Neural crest cell (in vitro differentiated cells): ENCODE measurements at regions not wholly inside any gene's neighbourhood (a gene's known extent, or its start where the extent isn't known, plus 50 kb on each side); places are given as distances from the start of the nearest gene placed in this dataset.

ENCODE experiments used
- DNase-seq: peaks from one replicate; pipeline ENCODE4 v3.0.0; 2021; ENCODE audit warnings: low read depth, mixed read lengths, low spot score
- H3K27ac Mint-ChIP-seq: one replicate; pipeline ENCODE4 v1.8.0; 2021; ENCODE audit warnings: mild to moderate bottlenecking, mixed read lengths; ENCODE audit not compliant: unreplicated experiment
- H3K27me3 Mint-ChIP-seq: 2 replicates; pipeline ENCODE4 v1.8.0; 2021; ENCODE audit warnings: low read depth, mild to moderate bottlenecking, mixed read lengths
- H3K36me3 Mint-ChIP-seq: 2 replicates; pipeline ENCODE4 v1.8.0; 2021; ENCODE audit warnings: low read depth, mild to moderate bottlenecking, mixed read lengths
- H3K4me1 Mint-ChIP-seq: 2 replicates; pipeline ENCODE4 v1.8.0; 2021; ENCODE audit warnings: mixed read lengths
- H3K4me3 Mint-ChIP-seq: one replicate; pipeline ENCODE4 v1.8.0; 2021; ENCODE audit warnings: mild to moderate bottlenecking, mixed read lengths
- H3K9me3 Mint-ChIP-seq: 2 replicates; pipeline ENCODE4 v1.8.0; 2021; ENCODE audit warnings: mixed read lengths
- CTCF ChIP-seq: fragments of 200-600 bp; sonication (generic); conservative IDR thresholded peaks from 2 replicates; pipeline ENCODE4 v1.5.0; 2021; ENCODE audit warnings: antibody characterized with exemption, mild to moderate bottlenecking

- Mint-ChIP-seq H3K27me3 (no peaks in the 10 kb centered on the region), H3K36me3 (no peaks in the 10 kb centered on the region), H3K9me3 (peaks cover 5% of the 10 kb centered on the region), H3K27ac (no peak overlapping the region), H3K4me3 (no peak overlapping the region), H3K4me1 (peaks cover 21% of the 10 kb centered on the region)
- DNase-seq = no peak
- no peak for TF ChIP-seq CTCF
These were observed 654.1 kb upstream of the ZWINT start for GRCh38 chr10:57015187-57015586.

GRCh38 chr10:57014758-57015157, 653.7 kb upstream of the ZWINT start:
- peaks cover 21% of the 10 kb centered on the region for H3K4me1 Mint-ChIP-seq
- H3K27ac Mint-ChIP-seq = no peak overlapping the region

GRCh38 chr10:57008189-57008588, 647.1 kb upstream of the ZWINT start:
- H3K4me3 Mint-ChIP-seq = no peak overlapping the region
- TF ChIP-seq CTCF = no peak
- no peaks in the 10 kb centered on the region for H3K4me1 Mint-ChIP-seq
- DNase-seq = no peak
- H3K27me3 Mint-ChIP-seq = no peaks in the 10 kb centered on the region
- no peaks in the 10 kb centered on the region for H3K36me3 Mint-ChIP-seq
- no peaks in the 10 kb centered on the region for H3K9me3 Mint-ChIP-seq
- no peak overlapping the region for H3K27ac Mint-ChIP-seq

More at GRCh38 chr10:57014758-57015157, 653.7 kb upstream of the ZWINT start:
- no peak for TF ChIP-seq CTCF
- Mint-ChIP-seq H3K27me3 (no peaks in the 10 kb centered on the region), H3K4me3 (no peak overlapping the region), H3K36me3 (no peaks in the 10 kb centered on the region), H3K9me3 (peaks cover 3% of the 10 kb centered on the region)
- no peak for DNase-seq

GRCh38 chr10:56991591-56992069, 630.6 kb upstream of the ZWINT start:
- no peak for TF ChIP-seq CTCF

GRCh38 chr10:56975513-56975912, 614.5 kb upstream of the ZWINT start:
- Mint-ChIP-seq H3K4me1 (no peaks in the 10 kb centered on the region), H3K4me3 (no peak overlapping the region), H3K27me3 (no peaks in the 10 kb centered on the region), H3K27ac (no peak overlapping the region), H3K36me3 (no peaks in the 10 kb centered on the region), H3K9me3 (no peaks in the 10 kb centered on the region)
- DNase-seq = no peak
- no peak for TF ChIP-seq CTCF

More at GRCh38 chr10:56991591-56992069, 630.6 kb upstream of the ZWINT start:
- no peak overlapping the region for H3K27ac Mint-ChIP-seq
- peaks cover 7% of the 10 kb centered on the region for H3K9me3 Mint-ChIP-seq
- H3K4me1 Mint-ChIP-seq = no peaks in the 10 kb centered on the region
- DNase-seq = no peak
- H3K4me3 Mint-ChIP-seq = no peak overlapping the region
- H3K36me3 Mint-ChIP-seq = peaks cover 5% of the 10 kb centered on the region
- H3K27me3 Mint-ChIP-seq = no peaks in the 10 kb centered on the region

- Mint-ChIP-seq H3K4me3 (no peak overlapping the region), H3K27ac (no peak overlapping the region), H3K4me1 (no peaks in the 10 kb centered on the region), H3K9me3 (no peaks in the 10 kb centered on the region), H3K36me3 (no peaks in the 10 kb centered on the region), H3K27me3 (no peaks in the 10 kb centered on the region)
- TF ChIP-seq CTCF = no peak
- DNase-seq = no peak
These were observed 612.7 kb upstream of the ZWINT start for GRCh38 chr10:56973766-56974165.
